ENCODE measurements at regions not wholly inside any gene's neighbourhood (a gene's known extent, or its start where the extent isn't known, plus 50 kb on each side); places are given as distances from the start of the nearest gene placed in this dataset.
"Not testable (repeated sequence)": the region's sequence is repeated elsewhere in the genome, so short reads cannot be mapped to it uniquely, and the experiment has no call there.

GRCh38 chr2:224151161-224151560 is 112.1 kb upstream of the SERPINE2 start:
- FAIRE-seq: no peak
- no peak for DNase-seq (ENCODE audit: insufficient read length, low spot score)
- TF ChIP-seq TAF1 (IDR thresholded peaks at IDR 0.05; ENCODE audit: low read depth, low read length) (no peak), POLR2A (IDR thresholded peaks at IDR 0.05; ENCODE audit: low read depth, low read length) (no peak), POU2F2 (IDR thresholded peaks at IDR 0.05; ENCODE audit: low read depth, low read length) (no peak), PAX5 (IDR thresholded peaks at IDR 0.05; ENCODE audit: insufficient read depth, low read length, severe bottlenecking) (no peak), POLR2AphosphoS5 (IDR thresholded peaks at IDR 0.05; ENCODE audit: low read depth, low read length) (no peak), SPI1 (IDR thresholded peaks at IDR 0.05; ENCODE audit: low read depth, low read length) (no peak)

GRCh38 chr2:224148058-224148457 is 109.0 kb upstream of the SERPINE2 start:
- not testable (repeated sequence) for DNase-seq (ENCODE audit: insufficient read length, low spot score); FAIRE-seq

GRCh38 chr2:224147174-224147573 is 108.1 kb upstream of the SERPINE2 start:
- no peak for FAIRE-seq
- DNase-seq (ENCODE audit: insufficient read length, low spot score): no peak
- no peak for TF ChIP-seq POU2F2 (IDR thresholded peaks at IDR 0.05; ENCODE audit: low read depth, low read length)

GRCh38 chr2:224146356-224147160 is 107.5 kb upstream of the SERPINE2 start:
- TF ChIP-seq POU2F2 (IDR thresholded peaks at IDR 0.05; ENCODE audit: low read depth, low read length) (no peak), PAX5 (IDR thresholded peaks at IDR 0.05; ENCODE audit: insufficient read depth, low read length, severe bottlenecking) (no peak), SPI1 (IDR thresholded peaks at IDR 0.05; ENCODE audit: low read depth, low read length) (no peak), TAF1 (IDR thresholded peaks at IDR 0.05; ENCODE audit: low read depth, low read length) (no peak), POLR2A (IDR thresholded peaks at IDR 0.05; ENCODE audit: low read depth, low read length) (no peak), POLR2AphosphoS5 (IDR thresholded peaks at IDR 0.05; ENCODE audit: low read depth, low read length) (no peak)
- DNase-seq (ENCODE audit: insufficient read length, low spot score): no peak
- FAIRE-seq: no peak

GRCh38 chr2:224145751-224146355 is 106.8 kb upstream of the SERPINE2 start:
- TF ChIP-seq SPI1 (IDR thresholded peaks at IDR 0.05; ENCODE audit: low read depth, low read length) (no peak), POLR2AphosphoS5 (IDR thresholded peaks at IDR 0.05; ENCODE audit: low read depth, low read length) (no peak), PAX5 (IDR thresholded peaks at IDR 0.05; ENCODE audit: insufficient read depth, low read length, severe bottlenecking) (no peak), TAF1 (IDR thresholded peaks at IDR 0.05; ENCODE audit: low read depth, low read length) (no peak), POLR2A (IDR thresholded peaks at IDR 0.05; ENCODE audit: low read depth, low read length) (no peak), POU2F2 (IDR thresholded peaks at IDR 0.05; ENCODE audit: low read depth, low read length) (no peak)
- DNase-seq (ENCODE audit: insufficient read length, low spot score) (no peak), FAIRE-seq (no peak)

GRCh38 chr2:224143526-224143925 is 104.4 kb upstream of the SERPINE2 start:
- no peak for FAIRE-seq

GRCh38 chr2:224142397-224143312 is 103.6 kb upstream of the SERPINE2 start:
- no peak for TF ChIP-seq POLR2AphosphoS5 (IDR thresholded peaks at IDR 0.05; ENCODE audit: low read depth, low read length)
- no peak for TF ChIP-seq POU2F2 (IDR thresholded peaks at IDR 0.05; ENCODE audit: low read depth, low read length)
- no peak for TF ChIP-seq TAF1 (IDR thresholded peaks at IDR 0.05; ENCODE audit: low read depth, low read length)
- no peak for TF ChIP-seq SPI1 (IDR thresholded peaks at IDR 0.05; ENCODE audit: low read depth, low read length)
- TF ChIP-seq PAX5 (IDR thresholded peaks at IDR 0.05; ENCODE audit: insufficient read depth, low read length, severe bottlenecking): no peak
- no peak for TF ChIP-seq POLR2A (IDR thresholded peaks at IDR 0.05; ENCODE audit: low read depth, low read length)
- DNase-seq (ENCODE audit: insufficient read length, low spot score) (no peak), FAIRE-seq (no peak)

More at GRCh38 chr2:224143526-224143925, 104.4 kb upstream of the SERPINE2 start:
- TF ChIP-seq POU2F2 (IDR thresholded peaks at IDR 0.05; ENCODE audit: low read depth, low read length) (no peak), TAF1 (IDR thresholded peaks at IDR 0.05; ENCODE audit: low read depth, low read length) (no peak), POLR2AphosphoS5 (IDR thresholded peaks at IDR 0.05; ENCODE audit: low read depth, low read length) (no peak), PAX5 (IDR thresholded peaks at IDR 0.05; ENCODE audit: insufficient read depth, low read length, severe bottlenecking) (no peak), SPI1 (IDR thresholded peaks at IDR 0.05; ENCODE audit: low read depth, low read length) (no peak), POLR2A (IDR thresholded peaks at IDR 0.05; ENCODE audit: low read depth, low read length) (no peak)
- no peak for DNase-seq (ENCODE audit: insufficient read length, low spot score)

- no peak for FAIRE-seq
- DNase-seq (ENCODE audit: insufficient read length, low spot score): no peak
- TF ChIP-seq POU2F2 (IDR thresholded peaks at IDR 0.05; ENCODE audit: low read depth, low read length) (no peak), PAX5 (IDR thresholded peaks at IDR 0.05; ENCODE audit: insufficient read depth, low read length, severe bottlenecking) (no peak), POLR2A (IDR thresholded peaks at IDR 0.05; ENCODE audit: low read depth, low read length) (no peak), POLR2AphosphoS5 (IDR thresholded peaks at IDR 0.05; ENCODE audit: low read depth, low read length) (no peak), SPI1 (IDR thresholded peaks at IDR 0.05; ENCODE audit: low read depth, low read length) (no peak), TAF1 (IDR thresholded peaks at IDR 0.05; ENCODE audit: low read depth, low read length) (no peak)
These were observed 102.2 kb upstream of the SERPINE2 start for GRCh38 chr2:224141304-224141703.

- no peak for FAIRE-seq
- TF ChIP-seq POLR2AphosphoS5 (IDR thresholded peaks at IDR 0.05; ENCODE audit: low read depth, low read length) (no peak), SPI1 (IDR thresholded peaks at IDR 0.05; ENCODE audit: low read depth, low read length) (no peak), TAF1 (IDR thresholded peaks at IDR 0.05; ENCODE audit: low read depth, low read length) (no peak), POU2F2 (IDR thresholded peaks at IDR 0.05; ENCODE audit: low read depth, low read length) (no peak), POLR2A (IDR thresholded peaks at IDR 0.05; ENCODE audit: low read depth, low read length) (no peak), PAX5 (IDR thresholded peaks at IDR 0.05; ENCODE audit: insufficient read depth, low read length, severe bottlenecking) (no peak)
These were observed 98.1 kb upstream of the SERPINE2 start for GRCh38 chr2:224137208-224137607.

More at GRCh38 chr2:224137208-224137607, 98.1 kb upstream of the SERPINE2 start:
- no peak for DNase-seq (ENCODE audit: insufficient read length, low spot score)
